ENCODE measurements at regions not wholly inside any gene's neighbourhood (a gene's known extent, or its start where the extent isn't known, plus 50 kb on each side); places are given as distances from the start of the nearest gene placed in this dataset.

GRCh38 chrX:110491846-110492620 lies 133.4 kb downstream of the RTL9 start:
- TF ChIP-seq POLR2AphosphoS5 (IDR thresholded peaks at IDR 0.05) (no peak), CTCF (IDR thresholded peaks at IDR 0.05) (no peak)
